BLaER1 treated with 17β-estradiol and CSF1 and Interleukin-3, amounts not matched to agents 10 nM and 100 nM (cell line): ENCODE measurements at regions not wholly inside any gene's neighbourhood (a gene's known extent, or its start where the extent isn't known, plus 50 kb on each side); places are given as distances from the start of the nearest gene placed in this dataset.

Experiments used
- H3K27ac ChIP-seq, 11 experiments: shearing (Covaris generic); formaldehyde crosslinking; 2 replicates each; pipeline ENCODE4 v1.8.1; 2022
- H3K27me3 ChIP-seq, 11 experiments: shearing (Covaris generic); formaldehyde crosslinking; 2 replicates each; pipeline ENCODE4 v1.8.1; 2022
- H3K36me3 ChIP-seq, 11 experiments: shearing (Covaris generic); formaldehyde crosslinking; 2 replicates each; pipeline ENCODE4 v1.8.1; 2022
- H3K4me1 ChIP-seq, 10 experiments: shearing (Covaris generic); formaldehyde crosslinking; 2 replicates each; pipeline ENCODE4 v1.8.1; 2022
- H3K4me2 ChIP-seq, 11 experiments: shearing (Covaris generic); formaldehyde crosslinking; 2 replicates each; pipeline ENCODE4 v1.8.1; 2022
- H3K4me3 ChIP-seq, 10 experiments: shearing (Covaris generic); formaldehyde crosslinking; 2 replicates each; pipeline ENCODE4 v1.8.1; 2022
- H3K9ac ChIP-seq, 11 experiments: shearing (Covaris generic); formaldehyde crosslinking; 2 replicates each; pipeline ENCODE4 v1.8.1; 2022
- H3K9me3 ChIP-seq, 11 experiments: shearing (Covaris generic); formaldehyde crosslinking; replicated peaks in 1 of 11; 2 replicates each; pipeline ENCODE4 v1.8.1; 2022
- H4K20me1 ChIP-seq, 11 experiments: shearing (Covaris generic); formaldehyde crosslinking; 2 replicates each; pipeline ENCODE4 v1.8.1; 2022
- Cebpa-rat ChIP-seq, 11 experiments: shearing (Covaris generic); IDR thresholded peaks; 2 replicates each; pipeline ENCODE4 v1.8.1; 2022

GRCh38 chr2:66322506-66323260, 112.2 kb upstream of the MEIS1 start:
- H3K27ac ChIP-seq: no peak overlapping the region
- H3K36me3 ChIP-seq: no peaks in the 10 kb centered on the region
- no peak for TF ChIP-seq Cebpa-rat (IDR thresholded peaks at IDR 0.05)
- H3K27me3 ChIP-seq: no peaks in the 10 kb centered on the region
- no peak overlapping the region for H3K4me2 ChIP-seq
- peaks cover 0 to 4% (median 0%) of the 10 kb centered on the region in 10 experiments; a peak in 3 of 20 replicates for H3K4me1 ChIP-seq
- no peak overlapping the region for H3K4me3 ChIP-seq
- H3K9ac ChIP-seq: no peak overlapping the region
- no peaks in the 10 kb centered on the region for H3K9me3 ChIP-seq
- no peaks in the 10 kb centered on the region for H4K20me1 ChIP-seq

DNA sequence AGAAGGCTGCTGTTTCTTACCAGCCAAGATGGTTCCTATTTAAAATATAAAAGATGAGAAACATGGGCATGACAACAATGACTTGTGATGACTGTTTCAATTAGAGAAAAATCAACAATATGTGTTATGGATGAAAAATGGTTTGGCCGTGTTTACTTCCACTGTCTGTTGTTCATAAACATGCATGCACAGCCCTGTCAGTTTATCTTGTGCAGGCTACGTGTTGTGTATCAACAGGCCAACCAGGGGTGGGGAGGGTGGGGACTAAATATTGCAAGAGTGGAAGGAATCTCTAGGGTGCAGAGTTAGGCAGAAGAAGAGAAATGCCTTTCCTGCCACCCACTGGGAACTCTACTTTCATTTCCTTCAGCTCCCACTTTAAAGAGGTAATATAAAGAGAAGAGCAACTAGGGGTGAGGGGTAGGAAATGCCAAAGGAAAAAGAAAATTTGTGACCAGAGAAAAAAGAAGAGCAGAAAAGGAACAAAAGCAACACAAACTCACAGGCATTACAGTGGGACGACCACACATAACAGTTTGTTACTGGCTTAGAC, 116.8 kb upstream of the MEIS1 start:
- peaks cover 0 to 3% (median 0%) of the 10 kb centered on the region in 11 experiments; a peak in 7 of 22 replicates for H3K9me3 ChIP-seq
- no peaks in the 10 kb centered on the region for H4K20me1 ChIP-seq
- H3K4me3 ChIP-seq: no peak overlapping the region
- H3K27me3 ChIP-seq: no peaks in the 10 kb centered on the region
- H3K4me2 ChIP-seq: peak overlapping the region in 3 of 11 experiments; percentile 22 to 34 (median 30); a peak in 1 of 22 replicates
- H3K36me3 ChIP-seq: no peaks in the 10 kb centered on the region
- peaks cover 0 to 6% (median 0%) of the 10 kb centered on the region in 10 experiments; a peak in 3 of 20 replicates for H3K4me1 ChIP-seq
- no peak for TF ChIP-seq Cebpa-rat (IDR thresholded peaks at IDR 0.05)
- H3K27ac ChIP-seq: no peak overlapping the region
- H3K9ac ChIP-seq: no peak overlapping the region

DNA sequence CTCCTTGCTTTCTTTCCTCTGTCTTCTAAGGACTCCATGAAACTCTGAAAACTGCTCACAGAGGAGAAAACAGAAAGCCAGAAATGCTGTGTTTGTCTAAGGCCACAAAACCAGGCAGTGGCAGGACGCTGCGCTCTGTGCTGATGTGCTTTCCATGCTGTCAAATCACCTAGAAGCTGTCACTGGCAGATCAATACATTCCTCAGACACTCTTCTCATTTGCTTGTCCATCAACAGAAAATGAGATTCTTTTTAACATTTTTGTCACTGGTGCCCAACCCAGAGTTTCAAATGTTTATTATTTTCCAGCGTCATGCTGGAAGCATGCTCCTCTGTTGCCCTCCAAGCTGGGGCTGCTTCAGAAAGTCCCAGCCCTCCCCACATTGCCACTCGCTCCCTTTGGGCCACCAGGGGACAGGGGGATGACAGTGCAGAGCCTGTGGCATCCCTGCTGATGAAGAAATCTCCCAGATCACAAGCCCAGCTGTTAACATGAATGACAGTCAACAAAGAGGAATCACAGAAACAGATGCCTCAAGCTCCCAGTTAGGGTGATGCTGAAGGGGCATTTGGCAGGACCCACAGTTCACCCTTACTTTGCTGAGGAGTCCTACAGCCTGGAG, 117.5 kb upstream of the MEIS1 start:
- H3K9ac ChIP-seq: no peak overlapping the region
- no peak overlapping the region for H3K4me2 ChIP-seq
- no peak for TF ChIP-seq Cebpa-rat (IDR thresholded peaks at IDR 0.05)

GRCh38 chr2:66306483-66306882, 128.4 kb upstream of the MEIS1 start:
- no peak overlapping the region for H3K27ac ChIP-seq
- no peak overlapping the region for H3K4me2 ChIP-seq
- no peaks in the 10 kb centered on the region for H4K20me1 ChIP-seq
- TF ChIP-seq Cebpa-rat (IDR thresholded peaks at IDR 0.05): no peak
- no peaks in the 10 kb centered on the region for H3K36me3 ChIP-seq
- H3K9me3 ChIP-seq: peaks cover 1 to 3% (median 3%) of the 10 kb centered on the region in 11 experiments; a peak in 17 of 22 replicates
- no peaks in the 10 kb centered on the region for H3K27me3 ChIP-seq
- H3K9ac ChIP-seq: no peak overlapping the region
- H3K4me3 ChIP-seq: no peak overlapping the region
- no peaks in the 10 kb centered on the region for H3K4me1 ChIP-seq

More for the DNA sequence above, 117.5 kb upstream of the MEIS1 start:
- peaks cover 0 to 6% (median 0%) of the 10 kb centered on the region in 10 experiments; a peak in 3 of 20 replicates for H3K4me1 ChIP-seq
- peaks cover 0 to 10% (median 6%) of the 10 kb centered on the region in 11 experiments; a peak in 12 of 22 replicates for H3K9me3 ChIP-seq
- H4K20me1 ChIP-seq: no peaks in the 10 kb centered on the region
- H3K4me3 ChIP-seq: no peak overlapping the region
- H3K36me3 ChIP-seq: no peaks in the 10 kb centered on the region
- H3K27me3 ChIP-seq: no peaks in the 10 kb centered on the region
- H3K27ac ChIP-seq: no peak overlapping the region

GRCh38 chr2:66305718-66306117, 129.2 kb upstream of the MEIS1 start:
- H3K36me3 ChIP-seq: no peaks in the 10 kb centered on the region
- no peak overlapping the region for H3K4me2 ChIP-seq
- no peaks in the 10 kb centered on the region for H3K9me3 ChIP-seq
- TF ChIP-seq Cebpa-rat (IDR thresholded peaks at IDR 0.05): no peak
- H3K27me3 ChIP-seq: no peaks in the 10 kb centered on the region
- no peak overlapping the region for H3K27ac ChIP-seq
- H3K4me1 ChIP-seq: no peaks in the 10 kb centered on the region
- no peaks in the 10 kb centered on the region for H4K20me1 ChIP-seq
- no peak overlapping the region for H3K9ac ChIP-seq
- no peak overlapping the region for H3K4me3 ChIP-seq

GRCh38 chr2:66303471-66303870, 131.5 kb upstream of the MEIS1 start:
- no peak for TF ChIP-seq Cebpa-rat (IDR thresholded peaks at IDR 0.05)
- Histone ChIP-seq H3K4me2 (no peak overlapping the region), H3K4me1 (no peaks in the 10 kb centered on the region), H3K4me3 (no peak overlapping the region), H3K27me3 (no peaks in the 10 kb centered on the region), H3K36me3 (no peaks in the 10 kb centered on the region), H3K9me3 (no peaks in the 10 kb centered on the region), H3K9ac (no peak overlapping the region), H3K27ac (no peak overlapping the region), H4K20me1 (no peaks in the 10 kb centered on the region)

GRCh38 chr2:66301767-66302140, 133.2 kb upstream of the MEIS1 start:
- H3K4me3 ChIP-seq: no peak overlapping the region
- no peak overlapping the region for H3K4me2 ChIP-seq
- H3K36me3 ChIP-seq: no peaks in the 10 kb centered on the region
- no peaks in the 10 kb centered on the region for H3K4me1 ChIP-seq
- H3K9ac ChIP-seq: no peak overlapping the region
- no peaks in the 10 kb centered on the region for H3K27me3 ChIP-seq
- no peak overlapping the region for H3K27ac ChIP-seq
- no peaks in the 10 kb centered on the region for H3K9me3 ChIP-seq
- H4K20me1 ChIP-seq: no peaks in the 10 kb centered on the region
- no peak for TF ChIP-seq Cebpa-rat (IDR thresholded peaks at IDR 0.05)

GRCh38 chr2:66301022-66301766, 133.7 kb upstream of the MEIS1 start:
- Histone ChIP-seq H3K4me1 (no peaks in the 10 kb centered on the region), H3K27ac (no peak overlapping the region), H4K20me1 (no peaks in the 10 kb centered on the region), H3K9me3 (no peaks in the 10 kb centered on the region), H3K4me2 (no peak overlapping the region), H3K9ac (no peak overlapping the region), H3K4me3 (no peak overlapping the region), H3K27me3 (no peaks in the 10 kb centered on the region), H3K36me3 (no peaks in the 10 kb centered on the region)
- no peak for TF ChIP-seq Cebpa-rat (IDR thresholded peaks at IDR 0.05)

GRCh38 chr2:66283787-66284186, 151.1 kb upstream of the MEIS1 start:
- no peak for TF ChIP-seq Cebpa-rat (IDR thresholded peaks at IDR 0.05)

More at GRCh38 chr2:66283787-66284186, 151.1 kb upstream of the MEIS1 start:
- Histone ChIP-seq H3K27ac (no peak overlapping the region), H3K9me3 (no peaks in the 10 kb centered on the region), H3K36me3 (no peaks in the 10 kb centered on the region), H3K4me1 (no peaks in the 10 kb centered on the region), H4K20me1 (no peaks in the 10 kb centered on the region), H3K4me2 (no peak overlapping the region), H3K4me3 (no peak overlapping the region), H3K9ac (no peak overlapping the region), H3K27me3 (no peaks in the 10 kb centered on the region)
